Right lobe of liver (tissue), 4 donors: ENCODE measurements at regions not wholly inside any gene's neighbourhood (a gene's known extent, or its start where the extent isn't known, plus 50 kb on each side); places are given as distances from the start of the nearest gene placed in this dataset.

Experiments used
- CTCF ChIP-seq, 4 donors: fragments of 200-600 bp in 3 of 4; fragments of 450-650 bp in 1 of 4; IDR thresholded peaks; one replicate each; pipeline versions ENCODE4 v1.5.1 to v1.8.0; 2016 to 2022; ENCODE audit warnings: antibody characterized with exemption in 4 of 4, mild to moderate bottlenecking in 2 of 4
- POLR2A ChIP-seq: fragments of 450-650 bp; IDR thresholded peaks from one replicate; pipeline ENCODE4 v1.6.1; 2017; ENCODE audit warnings: antibody characterized with exemption, mild to moderate bottlenecking
- donor health status: DM: no; HTN: no; CAD: no.
- donor health status: DM: no; HTN: no; CAD: no.
- donor health status: DM: no; HTN: yes; CAD: no.

DNA sequence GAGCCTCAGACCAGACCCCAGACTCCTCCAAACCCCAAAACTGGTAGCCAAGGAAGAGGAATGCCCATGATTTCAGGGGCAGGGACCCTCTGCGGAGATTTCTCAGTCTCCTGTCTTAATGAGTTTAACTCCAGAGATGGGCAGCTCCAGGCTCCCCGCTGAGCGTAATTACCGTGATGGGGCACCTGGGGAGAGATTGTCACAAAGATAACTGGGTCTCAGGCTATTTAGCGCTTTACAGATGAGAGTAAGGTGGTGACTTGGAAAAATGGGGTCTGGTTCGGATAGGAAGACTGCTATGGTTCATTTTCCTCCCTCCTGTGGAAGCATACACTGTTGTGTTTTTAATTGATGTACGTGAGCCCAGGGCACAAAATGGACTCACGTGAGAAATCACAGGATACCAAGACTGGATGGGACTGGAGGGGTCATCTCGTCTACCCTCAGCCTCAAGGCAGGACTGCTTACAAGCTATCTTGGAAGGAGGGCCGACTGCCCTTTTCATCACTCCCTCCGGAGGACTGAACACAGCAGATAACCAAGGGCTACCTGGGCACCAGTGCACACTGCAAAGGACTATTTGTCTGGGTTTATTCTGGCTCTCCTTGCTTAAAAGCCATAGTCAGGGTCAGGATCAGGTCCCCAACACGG is 427.8 kb downstream of the ZNF521 start:
- no peak for TF ChIP-seq CTCF (IDR thresholded peaks at IDR 0.05)
- TF ChIP-seq POLR2A, result no peak
